Duodenal mucosa (tissue), 2 donors: ENCODE measurements at regions not wholly inside any gene's neighbourhood (a gene's known extent, or its start where the extent isn't known, plus 50 kb on each side); places are given as distances from the start of the nearest gene placed in this dataset.

Source experiments
- H3K27ac ChIP-seq: one replicate; pipeline ENCODE4 v1.7.0; 2013; ENCODE audit warnings: low read depth, low read length
- H3K27me3 ChIP-seq, 2 donors: one replicate each; pipeline ENCODE4 v1.7.0; 2013; ENCODE audit warnings: low read length in 2 of 2, control low read depth in 1 of 2; ENCODE audit not compliant: insufficient read depth in 2 of 2, control insufficient read depth in 1 of 2
- H3K36me3 ChIP-seq, 2 donors: one replicate each; pipeline ENCODE4 v1.7.0; 2013; ENCODE audit warnings: low read length in 2 of 2, control low read depth in 1 of 2; ENCODE audit not compliant: insufficient read depth in 2 of 2, control insufficient read depth in 1 of 2
- H3K4me1 ChIP-seq, 2 donors: one replicate each; pipeline ENCODE4 v1.7.0; 2013; ENCODE audit warnings: low read length in 2 of 2, control low read depth in 1 of 2; ENCODE audit not compliant: insufficient read depth in 2 of 2, control insufficient read depth in 1 of 2
- H3K4me3 ChIP-seq, 2 donors: one replicate each; pipeline ENCODE4 v1.7.0; 2013; ENCODE audit warnings: low read length in 2 of 2, low read depth in 1 of 2
- H3K9ac ChIP-seq, 2 donors: one replicate each; pipeline ENCODE4 v1.7.0; 2013; ENCODE audit warnings: low read length in 2 of 2, low read depth in 1 of 2
- H3K9me3 ChIP-seq, 2 donors: one replicate each; pipeline ENCODE4 v1.7.0; 2013; ENCODE audit warnings: low read length in 2 of 2, control low read depth in 1 of 2; ENCODE audit not compliant: control insufficient read depth in 1 of 2

DNA sequence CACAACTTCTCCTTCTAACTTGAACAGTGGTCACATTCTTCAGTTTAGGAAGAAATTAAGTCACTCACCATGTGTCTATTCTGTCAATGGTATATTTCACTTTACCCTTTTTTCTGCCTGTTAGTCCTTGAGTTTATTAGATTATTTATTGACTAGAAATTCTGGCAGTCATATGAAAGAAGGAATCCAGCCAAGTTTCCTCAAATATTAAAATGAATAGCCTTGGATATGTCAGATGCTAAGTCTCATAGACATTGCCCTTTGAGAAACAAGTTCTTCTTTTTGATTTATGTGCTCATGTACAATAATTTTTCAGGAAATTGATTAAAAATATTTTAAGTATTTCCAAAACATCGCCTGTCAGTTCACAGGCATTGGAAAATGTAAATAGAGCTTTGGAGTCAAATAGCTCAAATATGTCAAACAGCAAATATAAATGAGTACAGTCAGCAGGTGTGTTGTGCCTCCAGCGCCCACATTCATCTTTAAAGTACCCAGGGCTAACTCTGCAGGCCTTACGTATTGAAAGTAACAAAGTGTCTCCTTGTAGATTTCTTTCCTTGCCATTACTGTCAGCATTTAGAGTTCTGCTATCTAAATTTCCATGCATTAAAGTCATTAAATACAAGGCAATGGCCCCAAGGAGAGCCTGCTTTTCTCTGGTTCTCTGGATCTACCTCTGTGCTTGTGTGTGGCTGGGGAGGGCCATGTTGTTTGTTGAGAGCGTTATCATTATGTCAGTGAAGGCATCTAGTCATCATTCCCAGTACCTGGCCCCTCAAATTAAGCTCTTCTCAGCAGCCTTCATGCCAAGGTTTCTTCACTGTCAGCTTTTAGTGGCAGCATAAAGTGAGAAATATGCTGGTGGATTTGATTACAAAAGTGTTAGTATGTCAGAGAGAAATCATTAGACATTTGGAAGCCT lies 76.3 kb upstream of the TRPC4 start:
- Histone ChIP-seq H3K36me3 (no peaks in the 10 kb centered on the region), H3K9me3 (no peaks in the 10 kb centered on the region), H3K27me3 (no peaks in the 10 kb centered on the region), H3K4me3 (no peak overlapping the region), H3K9ac (no peak overlapping the region), H3K27ac (no peak overlapping the region), H3K4me1 (peaks cover 0 to 8% of the 10 kb centered on the region in 2 donors)

DNA sequence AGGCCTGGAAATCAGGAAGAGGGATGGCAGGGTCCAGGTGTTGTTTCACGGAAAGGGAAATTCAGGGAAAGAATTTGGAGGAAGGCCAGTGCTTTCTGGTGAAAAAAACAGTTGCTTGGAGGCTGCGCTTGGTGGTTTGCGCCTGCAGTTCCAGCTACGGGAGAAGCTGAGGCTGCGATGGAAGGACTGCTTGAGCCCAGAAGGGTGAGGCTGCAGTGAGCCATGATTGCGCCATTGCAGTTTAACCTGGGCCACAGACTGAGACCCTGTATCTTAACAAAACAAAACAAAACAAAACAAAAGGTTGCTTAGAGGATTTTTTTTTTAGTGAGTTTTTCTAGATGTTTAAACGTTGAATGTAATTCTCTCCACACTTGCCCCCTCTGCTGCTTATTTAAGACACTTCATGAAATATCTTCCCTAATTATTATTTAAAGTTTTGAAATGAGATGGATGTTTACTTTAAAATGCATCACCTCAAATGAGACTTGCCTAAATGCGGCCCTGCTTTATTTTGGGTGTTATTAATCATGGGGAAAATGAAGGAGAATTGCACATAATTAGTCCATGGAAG lies 75.4 kb upstream of the TRPC4 start:
- H3K36me3 ChIP-seq = no peaks in the 10 kb centered on the region
- no peak overlapping the region for H3K9ac ChIP-seq
- H3K9me3 ChIP-seq = no peaks in the 10 kb centered on the region
- no peaks in the 10 kb centered on the region for H3K27me3 ChIP-seq
- H3K4me1 ChIP-seq = peaks cover 0 to 8% of the 10 kb centered on the region in 2 donors
- no peak overlapping the region for H3K4me3 ChIP-seq
- no peak overlapping the region for H3K27ac ChIP-seq

DNA sequence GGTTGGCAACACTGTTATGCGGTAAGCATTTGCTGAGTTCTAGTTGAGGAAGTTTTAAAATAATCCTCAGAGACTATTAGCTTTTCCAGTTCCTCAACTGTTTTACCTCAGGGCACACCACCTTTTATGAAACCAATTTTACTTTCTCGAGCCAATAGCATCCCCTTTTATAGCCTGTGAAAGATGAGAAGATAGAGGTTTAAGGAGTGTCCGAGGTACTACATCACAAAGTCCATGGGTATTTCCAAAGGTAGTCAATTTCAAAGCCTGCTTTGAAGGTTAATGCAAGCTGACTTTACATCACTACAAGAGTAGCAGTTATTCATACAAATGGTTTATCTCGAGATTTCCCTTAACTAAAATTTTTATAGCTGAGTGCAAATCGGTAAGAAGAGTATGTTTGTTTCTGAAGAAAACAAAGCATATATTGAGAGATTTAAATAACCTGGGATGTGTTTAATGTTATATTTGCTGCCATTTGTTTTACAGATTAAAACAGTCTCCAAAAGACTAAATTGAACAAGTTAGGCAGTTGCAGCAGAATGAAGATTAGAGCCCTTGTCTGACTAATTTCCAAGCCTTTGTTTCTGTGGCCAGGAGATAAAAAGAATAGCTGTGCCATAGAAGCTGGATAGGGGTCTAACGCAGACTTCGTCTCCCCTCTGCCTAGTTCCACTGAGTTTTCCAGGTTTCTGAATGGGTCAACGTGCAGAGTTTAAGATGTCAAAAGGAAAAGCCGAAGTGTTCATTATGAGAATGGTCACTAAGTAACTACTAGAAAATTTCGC lies 74.7 kb upstream of the TRPC4 start:
- Histone ChIP-seq H3K27me3 (no peaks in the 10 kb centered on the region), H3K27ac (no peak overlapping the region), H3K4me1 (peaks cover 0 to 8% of the 10 kb centered on the region in 2 donors), H3K9me3 (no peaks in the 10 kb centered on the region), H3K4me3 (no peak overlapping the region), H3K36me3 (no peaks in the 10 kb centered on the region), H3K9ac (no peak overlapping the region)

DNA sequence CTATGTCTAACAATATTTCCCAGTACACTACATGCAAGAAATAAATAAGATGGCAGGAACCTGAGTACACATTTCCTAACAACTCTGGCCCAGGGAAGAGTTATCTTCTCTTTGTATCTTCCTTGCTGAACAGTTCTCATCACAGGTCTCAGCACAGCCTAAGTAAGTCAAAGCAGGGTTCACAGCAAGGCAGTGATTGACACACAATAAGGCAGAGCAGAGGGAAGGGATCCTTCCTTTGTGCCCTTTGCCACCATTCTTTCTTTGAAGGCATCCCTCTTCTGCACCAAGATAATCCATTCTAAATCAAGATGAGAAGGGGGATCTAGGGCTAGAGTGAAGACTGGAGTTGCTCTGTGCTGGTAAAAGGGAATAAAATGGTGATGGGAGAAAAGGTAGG lies 73.4 kb upstream of the TRPC4 start:
- Histone ChIP-seq H3K4me1 (peaks cover 0 to 8% of the 10 kb centered on the region in 2 donors), H3K36me3 (no peaks in the 10 kb centered on the region), H3K9ac (no peak overlapping the region), H3K4me3 (no peak overlapping the region), H3K27ac (no peak overlapping the region), H3K9me3 (no peaks in the 10 kb centered on the region), H3K27me3 (no peaks in the 10 kb centered on the region)

DNA sequence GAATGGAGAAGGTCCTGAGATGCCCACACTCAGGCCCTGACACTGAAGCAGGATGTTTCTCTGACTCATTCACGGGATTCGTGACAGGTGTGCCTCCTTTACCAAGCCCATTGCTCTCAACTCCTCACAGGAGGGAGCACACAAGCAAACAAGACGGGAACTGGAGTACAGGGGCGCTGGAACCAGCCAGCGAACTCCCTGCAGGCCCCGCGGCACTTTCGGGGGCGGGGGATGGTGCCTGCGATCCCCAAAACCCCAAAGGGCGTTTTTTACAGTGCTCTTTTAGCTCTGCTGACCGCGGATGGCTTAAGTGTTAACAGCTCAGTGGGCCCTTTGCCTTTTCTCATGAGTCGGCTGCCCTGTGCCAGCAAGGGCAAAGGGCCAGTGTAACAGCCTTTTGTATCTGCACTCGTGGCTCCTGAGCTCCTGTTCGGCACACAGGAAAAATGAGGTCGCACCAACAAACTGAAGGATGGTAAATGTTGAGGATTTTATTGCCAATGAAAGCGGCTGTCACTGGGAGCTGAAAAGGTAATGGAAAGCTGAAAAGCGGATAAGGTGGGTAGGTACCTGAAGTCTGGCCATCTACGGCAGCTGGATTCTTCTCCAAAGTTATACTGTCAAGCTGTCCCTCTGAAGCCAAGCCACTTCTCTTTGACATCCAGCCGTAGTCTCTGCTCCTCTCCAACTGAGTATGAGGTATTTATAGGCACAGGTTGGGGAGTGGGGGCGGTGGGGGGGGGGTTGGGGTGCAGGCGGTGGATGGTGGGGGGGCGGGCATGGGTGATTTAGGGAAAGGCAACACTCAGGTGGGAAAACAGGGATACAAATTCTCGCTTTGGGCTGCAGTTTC lies 65.0 kb upstream of the TRPC4 start:
- no peaks in the 10 kb centered on the region for H3K9me3 ChIP-seq
- no peaks in the 10 kb centered on the region for H3K4me1 ChIP-seq
- H3K4me3 ChIP-seq = no peak overlapping the region
- no peaks in the 10 kb centered on the region for H3K36me3 ChIP-seq
- H3K9ac ChIP-seq = no peak overlapping the region
- H3K27ac ChIP-seq = no peak overlapping the region
- no peaks in the 10 kb centered on the region for H3K27me3 ChIP-seq

DNA sequence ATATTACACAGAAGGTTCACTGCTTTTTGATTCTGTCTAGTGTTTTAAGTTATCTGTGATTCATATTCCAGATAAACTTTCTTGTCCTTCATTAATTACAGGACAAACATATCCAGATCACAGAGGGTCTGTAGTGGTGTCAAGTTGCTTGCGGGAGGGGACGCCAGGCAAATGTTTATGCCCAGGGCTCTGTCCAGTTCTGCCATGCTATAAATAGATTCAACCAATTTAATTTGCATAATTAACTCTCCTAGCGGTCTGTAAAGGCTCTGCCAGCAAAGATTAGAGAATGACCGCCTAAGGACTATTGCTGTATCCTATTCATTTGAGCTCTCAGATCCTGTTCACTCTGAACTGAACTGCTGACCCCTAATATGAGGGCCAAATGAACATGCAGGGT lies 59.7 kb upstream of the TRPC4 start:
- H3K27me3 ChIP-seq = no peaks in the 10 kb centered on the region
- H3K27ac ChIP-seq = no peak overlapping the region

DNA sequence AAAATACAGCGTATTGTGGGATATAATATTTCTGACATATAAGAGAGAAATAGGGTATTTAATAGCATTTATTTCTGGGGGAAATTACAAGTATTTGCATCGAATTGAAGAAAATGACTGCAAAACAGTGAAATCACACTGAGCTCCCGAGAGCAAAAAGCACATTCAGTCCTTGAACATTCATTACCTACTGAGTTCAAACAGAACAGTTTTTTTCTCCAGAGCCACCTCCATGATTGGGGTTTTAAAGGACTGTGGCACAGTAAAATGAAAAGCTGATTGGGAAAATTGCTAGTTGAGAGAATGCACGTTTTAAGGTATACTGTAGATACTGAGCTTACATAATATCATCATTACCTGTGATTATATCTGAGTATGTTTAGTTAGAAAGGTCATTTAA lies 58.0 kb upstream of the TRPC4 start:
- Histone ChIP-seq H3K9ac (no peak overlapping the region), H3K9me3 (no peaks in the 10 kb centered on the region), H3K4me3 (no peak overlapping the region), H3K27ac (no peak overlapping the region), H3K36me3 (no peaks in the 10 kb centered on the region), H3K27me3 (no peaks in the 10 kb centered on the region), H3K4me1 (no peaks in the 10 kb centered on the region)

More for the DNA sequence above, 59.7 kb upstream of the TRPC4 start:
- no peaks in the 10 kb centered on the region for H3K36me3 ChIP-seq
- H3K4me1 ChIP-seq = no peaks in the 10 kb centered on the region
- no peak overlapping the region for H3K9ac ChIP-seq
- no peaks in the 10 kb centered on the region for H3K9me3 ChIP-seq
- no peak overlapping the region for H3K4me3 ChIP-seq

DNA sequence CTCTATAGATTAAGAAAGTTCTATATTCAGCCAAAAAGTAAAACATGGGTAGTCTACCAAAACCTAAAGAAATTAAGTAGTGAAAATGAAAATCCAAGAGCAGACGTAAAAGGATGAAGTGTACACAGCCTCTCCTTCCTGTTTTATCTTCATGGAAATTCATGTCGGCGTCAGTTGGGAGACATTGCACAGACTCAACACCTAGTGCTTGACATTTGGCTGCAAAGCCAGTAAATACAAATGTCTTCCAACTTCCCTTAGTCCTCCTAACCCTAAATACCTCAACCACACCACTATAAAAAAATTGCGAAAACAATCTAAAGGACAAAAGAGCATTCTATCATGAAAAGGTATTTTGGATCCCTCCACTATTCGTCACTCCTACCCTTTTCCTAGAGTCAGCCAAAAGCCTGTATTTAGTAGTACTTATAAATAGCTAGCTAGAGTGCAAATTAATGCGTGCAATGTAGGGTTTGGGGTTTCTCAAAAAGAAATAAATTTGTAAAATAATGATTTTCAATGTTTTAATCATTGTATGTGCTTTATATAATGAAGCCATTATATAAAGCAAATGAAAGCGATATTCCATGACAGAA lies 56.4 kb upstream of the TRPC4 start:
- H3K36me3 ChIP-seq = no peaks in the 10 kb centered on the region
- H3K4me3 ChIP-seq = no peak overlapping the region
- no peaks in the 10 kb centered on the region for H3K27me3 ChIP-seq
- no peaks in the 10 kb centered on the region for H3K4me1 ChIP-seq
- H3K27ac ChIP-seq = no peak overlapping the region
- no peaks in the 10 kb centered on the region for H3K9me3 ChIP-seq
- no peak overlapping the region for H3K9ac ChIP-seq

DNA sequence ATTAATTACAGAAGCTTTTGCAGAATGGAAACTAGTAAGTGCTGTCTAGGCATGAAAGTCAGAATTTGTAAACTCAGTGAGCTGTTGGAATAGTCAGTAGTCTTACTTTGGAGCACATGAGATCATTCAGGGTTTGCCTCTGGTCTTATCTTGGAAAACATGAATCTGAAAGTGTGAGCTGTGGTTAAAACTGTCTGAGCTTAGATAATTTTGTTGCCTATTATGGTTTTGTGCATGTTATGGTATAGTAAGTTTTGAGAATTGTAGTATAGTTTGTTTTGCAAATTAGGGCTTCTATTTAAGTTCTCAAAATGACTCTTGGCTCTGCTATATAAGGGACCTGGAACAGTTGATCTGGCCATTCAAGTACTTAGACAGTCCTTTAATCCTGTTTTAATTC lies 53.7 kb upstream of the TRPC4 start:
- peaks cover 3% of the 10 kb centered on the region in 2 donors for H3K4me1 ChIP-seq
- no peaks in the 10 kb centered on the region for H3K36me3 ChIP-seq
- H3K4me3 ChIP-seq = no peak overlapping the region

More for the DNA sequence above, 53.7 kb upstream of the TRPC4 start:
- no peaks in the 10 kb centered on the region for H3K9me3 ChIP-seq
- H3K27ac ChIP-seq = no peak overlapping the region
- H3K27me3 ChIP-seq = no peaks in the 10 kb centered on the region
- H3K9ac ChIP-seq = no peak overlapping the region
